ENCODE measurements at regions not wholly inside any gene's neighbourhood (a gene's known extent, or its start where the extent isn't known, plus 50 kb on each side); places are given as distances from the start of the nearest gene placed in this dataset.

- Histone ChIP-seq H3K9me2 (replicated peaks; ENCODE audit: control insufficient read depth, low read length) (no peaks in the 10 kb centered on the region), H3K79me2 (ENCODE audit: control insufficient read depth, low read length) (no peaks in the 10 kb centered on the region), H4K20me1 (ENCODE audit: control insufficient read depth, insufficient read depth, low read depth, low read length) (no peaks in the 10 kb centered on the region), H3K27ac (ENCODE audit: low read depth, low read length) (no peak overlapping the region), H3K9me3 (ENCODE audit: control insufficient read depth, insufficient read depth, low read length) (no peaks in the 10 kb centered on the region), H3K27me3 (ENCODE audit: control insufficient read depth, low read length) (no peaks in the 10 kb centered on the region), H3F3A (ENCODE audit: control insufficient read depth, insufficient read depth) (no peaks in the 10 kb centered on the region), H3K4me3 (ENCODE audit: low read length) (no peak overlapping the region), H3K4me2 (ENCODE audit: low read length) (no peak overlapping the region), H3K4me1 (ENCODE audit: control insufficient read depth, low read length) (no peaks in the 10 kb centered on the region), H3K36me3 (ENCODE audit: control insufficient read depth, low read length) (no peaks in the 10 kb centered on the region)
- TF ChIP-seq EZH2phosphoT487 (IDR thresholded peaks at IDR 0.05; ENCODE audit: borderline replicate concordance, low read length) (no peak), CTCF (IDR thresholded peaks at IDR 0.05; ENCODE audit: low read depth, low read length, poor library complexity, severe bottlenecking) (no peak)
Measured at GRCh38 chr3:70822669-70823068, 510.2 kb upstream of the MDFIC2 start.

- H3K27me3 ChIP-seq (ENCODE audit: control insufficient read depth, low read length): no peaks in the 10 kb centered on the region
- no peaks in the 10 kb centered on the region for H3K79me2 ChIP-seq (ENCODE audit: control insufficient read depth, low read length)
- H3K9me2 ChIP-seq (replicated peaks; ENCODE audit: control insufficient read depth, low read length): no peaks in the 10 kb centered on the region
- no peaks in the 10 kb centered on the region for H3K9me3 ChIP-seq (ENCODE audit: control insufficient read depth, insufficient read depth, low read length)
- no peaks in the 10 kb centered on the region for H3F3A ChIP-seq (ENCODE audit: control insufficient read depth, insufficient read depth)
- no peak overlapping the region for H3K4me3 ChIP-seq (ENCODE audit: low read length)
- H3K36me3 ChIP-seq (ENCODE audit: control insufficient read depth, low read length): no peaks in the 10 kb centered on the region
- H3K4me1 ChIP-seq (ENCODE audit: control insufficient read depth, low read length): no peaks in the 10 kb centered on the region
- no peaks in the 10 kb centered on the region for H4K20me1 ChIP-seq (ENCODE audit: control insufficient read depth, insufficient read depth, low read depth, low read length)
- H3K4me2 ChIP-seq (ENCODE audit: low read length): no peak overlapping the region
- no peak overlapping the region for H3K27ac ChIP-seq (ENCODE audit: low read depth, low read length)
- TF ChIP-seq CTCF (IDR thresholded peaks at IDR 0.05; ENCODE audit: low read depth, low read length, poor library complexity, severe bottlenecking) (no peak), EZH2phosphoT487 (IDR thresholded peaks at IDR 0.05; ENCODE audit: borderline replicate concordance, low read length) (no peak)
Measured at GRCh38 chr3:70821602-70822001, 509.2 kb upstream of the MDFIC2 start.

GRCh38 chr3:70820397-70820796 lies 508.0 kb upstream of the MDFIC2 start:
- H3K4me2 ChIP-seq (ENCODE audit: low read length): no peak overlapping the region
- H4K20me1 ChIP-seq (ENCODE audit: control insufficient read depth, insufficient read depth, low read depth, low read length): no peaks in the 10 kb centered on the region
- no peaks in the 10 kb centered on the region for H3K79me2 ChIP-seq (ENCODE audit: control insufficient read depth, low read length)
- H3K27me3 ChIP-seq (ENCODE audit: control insufficient read depth, low read length): no peaks in the 10 kb centered on the region; the same call in 1 of the 2 replicates
- no peaks in the 10 kb centered on the region for H3K9me2 ChIP-seq (replicated peaks; ENCODE audit: control insufficient read depth, low read length)
- TF ChIP-seq EZH2phosphoT487 (IDR thresholded peaks at IDR 0.05; ENCODE audit: borderline replicate concordance, low read length): no peak
- no peak for TF ChIP-seq CTCF (IDR thresholded peaks at IDR 0.05; ENCODE audit: low read depth, low read length, poor library complexity, severe bottlenecking)
- H3F3A ChIP-seq (ENCODE audit: control insufficient read depth, insufficient read depth): no peaks in the 10 kb centered on the region
- no peak overlapping the region for H3K4me3 ChIP-seq (ENCODE audit: low read length)
- H3K9me3 ChIP-seq (ENCODE audit: control insufficient read depth, insufficient read depth, low read length): no peaks in the 10 kb centered on the region
- H3K4me1 ChIP-seq (ENCODE audit: control insufficient read depth, low read length): no peaks in the 10 kb centered on the region
- H3K36me3 ChIP-seq (ENCODE audit: control insufficient read depth, low read length): no peaks in the 10 kb centered on the region
- no peak overlapping the region for H3K27ac ChIP-seq (ENCODE audit: low read depth, low read length)

GRCh38 chr3:70818145-70818544 lies 505.7 kb upstream of the MDFIC2 start:
- no peak overlapping the region for H3K4me2 ChIP-seq (ENCODE audit: low read length)
- H3K36me3 ChIP-seq (ENCODE audit: control insufficient read depth, low read length): no peaks in the 10 kb centered on the region
- no peaks in the 10 kb centered on the region for H4K20me1 ChIP-seq (ENCODE audit: control insufficient read depth, insufficient read depth, low read depth, low read length)
- no peak overlapping the region for H3K27ac ChIP-seq (ENCODE audit: low read depth, low read length)
- H3K9me3 ChIP-seq (ENCODE audit: control insufficient read depth, insufficient read depth, low read length): no peaks in the 10 kb centered on the region
- H3K4me3 ChIP-seq (ENCODE audit: low read length): no peak overlapping the region
- H3K27me3 ChIP-seq (ENCODE audit: control insufficient read depth, low read length): no peaks in the 10 kb centered on the region; the same call in 1 of the 2 replicates
- no peaks in the 10 kb centered on the region for H3F3A ChIP-seq (ENCODE audit: control insufficient read depth, insufficient read depth)
- TF ChIP-seq CTCF (IDR thresholded peaks at IDR 0.05; ENCODE audit: low read depth, low read length, poor library complexity, severe bottlenecking) (no peak), EZH2phosphoT487 (IDR thresholded peaks at IDR 0.05; ENCODE audit: borderline replicate concordance, low read length) (no peak)
- no peaks in the 10 kb centered on the region for H3K79me2 ChIP-seq (ENCODE audit: control insufficient read depth, low read length)
- H3K4me1 ChIP-seq (ENCODE audit: control insufficient read depth, low read length): no peaks in the 10 kb centered on the region
- no peaks in the 10 kb centered on the region for H3K9me2 ChIP-seq (replicated peaks; ENCODE audit: control insufficient read depth, low read length)

Measured in DOHH2 (cell line).